CD4-positive, alpha-beta T cell treated with Interferon gamma for 1 hour (primary cell): ENCODE measurements at regions not wholly inside any gene's neighbourhood (a gene's known extent, or its start where the extent isn't known, plus 50 kb on each side); places are given as distances from the start of the nearest gene placed in this dataset.
"Not testable (repeated sequence)": the region's sequence is repeated elsewhere in the genome, so short reads cannot be mapped to it uniquely, and the experiment has no call there.

Source experiments
- DNase-seq: peaks from one replicate; pipeline ENCODE4 v3.0.0-alpha.2; 2020

GRCh38 chr5:167254132-167254531 lies 1037.3 kb upstream of the WWC1 start:
- DNase-seq = no peak

GRCh38 chr5:167255926-167256325 lies 1035.5 kb upstream of the WWC1 start:
- no peak for DNase-seq

- DNase-seq = no peak
Observed at GRCh38 chr5:167259806-167260205, 1031.6 kb upstream of the WWC1 start.

- DNase-seq = no peak
Observed at GRCh38 chr5:167261309-167262100, 1029.9 kb upstream of the WWC1 start.

GRCh38 chr5:167263185-167263584 lies 1028.3 kb upstream of the WWC1 start:
- DNase-seq = no peak

- DNase-seq = no peak
Observed at GRCh38 chr5:167264348-167264747, 1027.1 kb upstream of the WWC1 start.

- no peak for DNase-seq
Observed at GRCh38 chr5:167268337-167268736, 1023.1 kb upstream of the WWC1 start.

GRCh38 chr5:167269146-167269545 lies 1022.3 kb upstream of the WWC1 start:
- no peak for DNase-seq

- no peak for DNase-seq
Observed at GRCh38 chr5:167271081-167271480, 1020.4 kb upstream of the WWC1 start.

- no peak for DNase-seq
Observed at GRCh38 chr5:167271511-167271910, 1019.9 kb upstream of the WWC1 start.

GRCh38 chr5:167280111-167280510 lies 1011.3 kb upstream of the WWC1 start:
- DNase-seq = no peak

GRCh38 chr5:167281925-167282324 lies 1009.5 kb upstream of the WWC1 start:
- no peak for DNase-seq

GRCh38 chr5:167283691-167284090 lies 1007.8 kb upstream of the WWC1 start:
- DNase-seq = no peak

- DNase-seq = no peak
Observed at GRCh38 chr5:167284222-167284890, 1007.1 kb upstream of the WWC1 start.

GRCh38 chr5:167285591-167285990 lies 1005.9 kb upstream of the WWC1 start:
- no peak for DNase-seq

- DNase-seq = no peak
Observed at GRCh38 chr5:167286891-167287290, 1004.6 kb upstream of the WWC1 start.

GRCh38 chr5:167290478-167290877 lies 1001.0 kb upstream of the WWC1 start:
- no peak for DNase-seq

- no peak for DNase-seq
Observed at GRCh38 chr5:167294882-167295680, 996.4 kb upstream of the WWC1 start.

- DNase-seq = no peak
Observed at GRCh38 chr5:167295681-167296005, 995.8 kb upstream of the WWC1 start.

GRCh38 chr5:167296066-167296465 lies 995.4 kb upstream of the WWC1 start:
- no peak for DNase-seq

- no peak for DNase-seq
Observed at GRCh38 chr5:167296661-167297060, 994.8 kb upstream of the WWC1 start.

GRCh38 chr5:167299861-167300260 lies 991.6 kb upstream of the WWC1 start:
- DNase-seq = not testable (repeated sequence)

GRCh38 chr5:167303582-167303981 lies 987.9 kb upstream of the WWC1 start:
- DNase-seq = no peak
